ENCODE measurements at regions not wholly inside any gene's neighbourhood (a gene's known extent, or its start where the extent isn't known, plus 50 kb on each side); places are given as distances from the start of the nearest gene placed in this dataset.

DNA sequence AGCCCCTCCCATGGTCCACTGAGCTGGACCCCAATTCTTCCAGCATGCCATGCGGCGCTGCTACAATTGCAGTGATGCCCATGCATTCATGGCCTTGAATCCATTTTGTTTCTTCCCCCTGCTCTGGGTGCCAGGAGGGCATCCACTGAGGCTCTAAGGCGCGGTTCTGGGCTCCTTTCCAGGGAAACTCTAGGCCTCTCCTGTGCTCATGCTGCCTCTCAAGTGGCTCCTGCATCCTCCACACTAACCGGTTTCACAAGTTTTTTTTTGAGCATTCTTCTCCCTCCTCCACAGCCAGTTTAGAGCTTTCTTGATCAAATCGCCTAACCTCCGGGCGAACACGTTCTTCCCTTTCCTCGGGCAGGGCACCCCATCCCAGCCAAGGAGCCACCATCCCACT, 69.1 kb upstream of the FLT1 start (continued):
- no peak for TF ChIP-seq ZNF280D (tag by site-specific recombination; IDR thresholded peaks at IDR 0.05)
- no peak for TF ChIP-seq PRDM4 (tag by site-specific recombination; IDR thresholded peaks at IDR 0.05)
- no peak for TF ChIP-seq ZNF16 (tag by site-specific recombination; IDR thresholded peaks at IDR 0.05; ENCODE audit: low read depth)
- no peak for TF ChIP-seq GFI1B (tag by site-specific recombination; IDR thresholded peaks at IDR 0.05)
- TF ChIP-seq ZNF785 (tag by site-specific recombination; IDR thresholded peaks at IDR 0.05) = no peak
- no peak for TF ChIP-seq ZNF292 (tag by site-specific recombination; IDR thresholded peaks at IDR 0.05; ENCODE audit: borderline replicate concordance, low read depth)
- no peak for TF ChIP-seq ZNF623 (tag by site-specific recombination; IDR thresholded peaks at IDR 0.05)
- TF ChIP-seq ZNF776 (tag by site-specific recombination; IDR thresholded peaks at IDR 0.05; ENCODE audit: borderline replicate concordance) = no peak
- TF ChIP-seq ZNF76 (tag by site-specific recombination; IDR thresholded peaks at IDR 0.05; ENCODE audit: borderline replicate concordance, low read depth) = no peak
- no peak for TF ChIP-seq FEZF1 (tag by site-specific recombination; IDR thresholded peaks at IDR 0.05)
- no peak for TF ChIP-seq ZNF302 (tag by site-specific recombination; IDR thresholded peaks at IDR 0.05; ENCODE audit: low read depth)
- TF ChIP-seq, protein P1, sequence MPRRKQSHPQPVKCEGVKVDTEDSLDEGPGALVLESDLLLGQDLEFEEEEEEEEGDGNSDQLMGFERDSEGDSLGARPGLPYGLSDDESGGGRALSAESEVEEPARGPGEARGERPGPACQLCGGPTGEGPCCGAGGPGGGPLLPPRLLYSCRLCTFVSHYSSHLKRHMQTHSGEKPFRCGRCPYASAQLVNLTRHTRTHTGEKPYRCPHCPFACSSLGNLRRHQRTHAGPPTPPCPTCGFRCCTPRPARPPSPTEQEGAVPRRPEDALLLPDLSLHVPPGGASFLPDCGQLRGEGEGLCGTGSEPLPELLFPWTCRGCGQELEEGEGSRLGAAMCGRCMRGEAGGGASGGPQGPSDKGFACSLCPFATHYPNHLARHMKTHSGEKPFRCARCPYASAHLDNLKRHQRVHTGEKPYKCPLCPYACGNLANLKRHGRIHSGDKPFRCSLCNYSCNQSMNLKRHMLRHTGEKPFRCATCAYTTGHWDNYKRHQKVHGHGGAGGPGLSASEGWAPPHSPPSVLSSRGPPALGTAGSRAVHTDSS (tag by site-specific recombination; IDR thresholded peaks at IDR 0.05) = no peak

DNA sequence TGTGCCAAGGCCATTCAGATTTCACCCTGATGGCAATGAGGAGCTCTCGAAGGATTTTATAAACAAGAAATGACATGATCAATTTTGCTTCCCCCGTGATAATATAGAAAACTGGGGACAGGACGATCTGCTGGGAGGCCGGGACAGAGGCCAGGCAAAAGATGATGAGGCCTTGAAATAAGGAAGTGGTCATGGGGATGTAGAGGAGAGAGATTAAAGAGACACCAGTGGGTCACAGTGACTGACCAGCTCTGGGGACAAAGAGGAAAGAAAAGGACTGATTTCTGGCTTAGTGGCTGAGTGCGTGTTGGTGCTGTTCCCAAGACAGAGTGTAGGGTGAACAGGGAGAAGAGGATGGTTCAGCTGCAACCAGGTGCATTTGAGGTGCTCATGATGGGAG, 68.7 kb upstream of the FLT1 start:
- ChIA-PET CTCF (interaction anchor here (0.6 kb wide), 1 partner anchor 60 kb away, joined by 4 read pairs; no protein-coding TSS in a partner anchor), POLR2A (no interaction called here)
- H3K4me1 ChIP-seq (ENCODE audit: control insufficient read depth, insufficient read depth, low read length) = no peaks in the 10 kb centered on the region
- TF ChIP-seq, protein P2, sequence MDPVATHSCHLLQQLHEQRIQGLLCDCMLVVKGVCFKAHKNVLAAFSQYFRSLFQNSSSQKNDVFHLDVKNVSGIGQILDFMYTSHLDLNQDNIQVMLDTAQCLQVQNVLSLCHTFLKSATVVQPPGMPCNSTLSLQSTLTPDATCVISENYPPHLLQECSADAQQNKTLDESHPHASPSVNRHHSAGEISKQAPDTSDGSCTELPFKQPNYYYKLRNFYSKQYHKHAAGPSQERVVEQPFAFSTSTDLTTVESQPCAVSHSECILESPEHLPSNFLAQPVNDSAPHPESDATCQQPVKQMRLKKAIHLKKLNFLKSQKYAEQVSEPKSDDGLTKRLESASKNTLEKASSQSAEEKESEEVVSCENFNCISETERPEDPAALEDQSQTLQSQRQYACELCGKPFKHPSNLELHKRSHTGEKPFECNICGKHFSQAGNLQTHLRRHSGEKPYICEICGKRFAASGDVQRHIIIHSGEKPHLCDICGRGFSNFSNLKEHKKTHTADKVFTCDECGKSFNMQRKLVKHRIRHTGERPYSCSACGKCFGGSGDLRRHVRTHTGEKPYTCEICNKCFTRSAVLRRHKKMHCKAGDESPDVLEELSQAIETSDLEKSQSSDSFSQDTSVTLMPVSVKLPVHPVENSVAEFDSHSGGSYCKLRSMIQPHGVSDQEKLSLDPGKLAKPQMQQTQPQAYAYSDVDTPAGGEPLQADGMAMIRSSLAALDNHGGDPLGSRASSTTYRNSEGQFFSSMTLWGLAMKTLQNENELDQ (tag by site-specific recombination; IDR thresholded peaks at IDR 0.05; ENCODE audit: low read depth) = no peak
- TF ChIP-seq ZNF335 (tag by site-specific recombination; conservative IDR thresholded peaks at IDR 0.05) (no peak), ZFP37 (tag by site-specific recombination; IDR thresholded peaks at IDR 0.05) (no peak), ZNF426 (tag by site-specific recombination; IDR thresholded peaks at IDR 0.05) (no peak), ZNF148 (tag by site-specific recombination; IDR thresholded peaks at IDR 0.05; ENCODE audit: borderline replicate concordance) (no peak), REST (tag by site-specific recombination; IDR thresholded peaks at IDR 0.05) (no peak), KLF7 (tag by site-specific recombination; IDR thresholded peaks at IDR 0.05; ENCODE audit: borderline replicate concordance) (no peak), ZXDB (tag by site-specific recombination; IDR thresholded peaks at IDR 0.05) (no peak), YY1 (tag by site-specific recombination; IDR thresholded peaks at IDR 0.05) (no peak)

More for the DNA sequence above, 68.7 kb upstream of the FLT1 start:
- Histone ChIP-seq H3K4me3 (ENCODE audit: low read depth, low read length) (no peak overlapping the region), H3K27ac (ENCODE audit: extremely low read depth, low read depth, low read length) (no peak overlapping the region), H3K36me3 (ENCODE audit: control insufficient read depth in 2 of 2, insufficient read depth in 1 of 2, low read length in 2 of 2) (no peaks in the 10 kb centered on the region), H3K9me3 (ENCODE audit: control insufficient read depth, insufficient read depth, low read depth, low read length) (no peaks in the 10 kb centered on the region)

Measured in HEK293 (cell line).